Body of pancreas (tissue), 4 donors: ENCODE measurements at regions not wholly inside any gene's neighbourhood (a gene's known extent, or its start where the extent isn't known, plus 50 kb on each side); places are given as distances from the start of the nearest gene placed in this dataset.

ENCODE experiments used
- CTCF ChIP-seq, 7 experiments: fragments of 450-650 bp in 4 of 7; fragments of 200-600 bp in 3 of 7; sonication (generic) in 3 of 7; IDR thresholded peaks; one replicate each; pipeline ENCODE4 v1.5.1; 2016 to 2019; ENCODE audit warnings: antibody characterized with exemption in 7 of 7
- POLR2A ChIP-seq, 3 donors: fragments of 450-650 bp; IDR thresholded peaks; one replicate each; pipeline ENCODE4 v1.6.1; 2016; ENCODE audit warnings: antibody characterized with exemption in 3 of 3, mild to moderate bottlenecking in 2 of 3

GRCh38 chr14:32014498-32014897 lies 62.6 kb upstream of the ARHGAP5 start:
- TF ChIP-seq CTCF (IDR thresholded peaks at IDR 0.05) (no peak), POLR2A (IDR thresholded peaks at IDR 0.05) (no peak)
